IPS-NIHi11 (cell line): ENCODE measurements at regions not wholly inside any gene's neighbourhood (a gene's known extent, or its start where the extent isn't known, plus 50 kb on each side); places are given as distances from the start of the nearest gene placed in this dataset.
"Not testable (repeated sequence)": the region's sequence is repeated elsewhere in the genome, so short reads cannot be mapped to it uniquely, and the experiment has no call there.

ENCODE experiments used
- DNase-seq: peaks from one replicate; pipeline ENCODE4 v3.0.0; 2012; ENCODE audit warnings: mixed read lengths, low spot score

GRCh38 chr16:29294951-29295795 lies 111.3 kb downstream of the NPIPB11 start:
- DNase-seq, result not testable (repeated sequence)

GRCh38 chr16:29294400-29294933 lies 112.0 kb downstream of the NPIPB11 start:
- DNase-seq, result not testable (repeated sequence)

GRCh38 chr16:29293545-29293944 lies 113.0 kb downstream of the NPIPB11 start:
- not testable (repeated sequence) for DNase-seq

DNA sequence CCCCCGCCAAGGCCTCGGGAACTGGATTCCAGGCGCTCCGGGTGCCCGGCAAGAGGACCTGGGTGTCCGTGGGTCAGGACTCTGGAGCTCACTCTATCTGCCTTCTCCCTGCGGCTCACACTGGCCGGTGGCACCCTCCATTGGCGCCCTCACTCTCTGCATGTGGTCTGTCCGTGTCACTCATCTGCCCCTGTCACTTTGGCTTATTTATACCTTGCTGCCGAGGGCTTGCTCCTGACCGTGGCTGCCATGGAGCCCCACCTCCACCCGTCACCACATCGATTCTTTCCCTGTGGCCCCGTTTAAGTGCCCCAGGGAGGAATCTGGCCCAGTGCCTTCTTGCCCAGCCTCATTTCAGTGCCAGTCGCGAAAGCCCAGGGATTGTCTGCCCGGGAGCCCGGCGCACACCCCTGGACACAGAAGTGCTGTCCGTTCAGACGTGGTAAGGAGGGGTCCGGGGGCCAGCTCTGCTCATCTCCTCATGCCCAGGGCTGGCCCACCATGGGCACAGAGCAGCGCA lies 113.5 kb downstream of the NPIPB11 start:
- not testable (repeated sequence) for DNase-seq

DNA sequence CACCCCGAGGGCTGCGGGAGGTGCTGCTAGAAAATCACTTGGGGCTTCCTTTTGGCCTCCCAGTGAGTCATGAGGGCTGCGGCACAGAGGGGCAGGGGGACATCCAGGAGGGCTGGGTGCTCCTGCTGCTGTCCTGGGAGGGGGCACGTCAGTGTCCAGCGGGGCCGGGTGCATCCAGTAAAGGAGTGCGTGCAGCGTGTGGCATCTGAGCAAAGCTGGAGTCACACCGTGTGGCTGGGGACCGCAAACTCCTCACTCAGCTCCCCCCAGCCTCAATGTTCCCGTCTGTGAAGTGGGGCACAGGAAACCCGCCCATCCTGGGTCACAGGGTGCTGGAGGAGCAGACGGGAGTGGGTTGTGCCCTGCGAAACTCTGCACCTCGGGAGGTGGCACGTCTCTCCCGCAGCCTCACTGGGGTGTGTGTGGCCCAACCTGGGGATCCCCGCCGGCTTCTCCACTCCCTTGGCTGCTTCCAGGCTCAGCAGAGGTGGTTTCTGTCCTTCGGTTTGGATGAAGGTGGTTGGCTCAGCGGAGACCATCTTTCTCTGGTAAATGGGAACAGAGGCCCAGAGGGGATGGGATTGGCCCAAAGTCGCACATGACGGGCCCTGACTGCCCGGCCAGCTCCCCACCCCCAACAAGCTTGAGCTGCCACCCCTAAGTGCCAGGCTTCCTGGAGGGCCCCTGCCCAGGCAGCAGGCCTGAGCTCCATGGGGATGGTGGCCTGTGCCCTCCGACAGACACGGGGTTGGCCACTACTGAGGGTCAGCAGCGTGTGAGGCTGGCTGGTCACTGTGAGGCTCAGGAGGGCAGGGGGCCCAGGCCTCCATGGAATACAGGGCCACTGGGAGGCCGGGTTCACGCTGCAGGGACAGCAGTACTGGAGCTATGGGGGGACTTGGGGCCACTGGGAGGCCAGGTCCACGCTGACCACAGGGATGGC lies 114.9 kb downstream of the NPIPB11 start:
- not testable (repeated sequence) for DNase-seq

DNA sequence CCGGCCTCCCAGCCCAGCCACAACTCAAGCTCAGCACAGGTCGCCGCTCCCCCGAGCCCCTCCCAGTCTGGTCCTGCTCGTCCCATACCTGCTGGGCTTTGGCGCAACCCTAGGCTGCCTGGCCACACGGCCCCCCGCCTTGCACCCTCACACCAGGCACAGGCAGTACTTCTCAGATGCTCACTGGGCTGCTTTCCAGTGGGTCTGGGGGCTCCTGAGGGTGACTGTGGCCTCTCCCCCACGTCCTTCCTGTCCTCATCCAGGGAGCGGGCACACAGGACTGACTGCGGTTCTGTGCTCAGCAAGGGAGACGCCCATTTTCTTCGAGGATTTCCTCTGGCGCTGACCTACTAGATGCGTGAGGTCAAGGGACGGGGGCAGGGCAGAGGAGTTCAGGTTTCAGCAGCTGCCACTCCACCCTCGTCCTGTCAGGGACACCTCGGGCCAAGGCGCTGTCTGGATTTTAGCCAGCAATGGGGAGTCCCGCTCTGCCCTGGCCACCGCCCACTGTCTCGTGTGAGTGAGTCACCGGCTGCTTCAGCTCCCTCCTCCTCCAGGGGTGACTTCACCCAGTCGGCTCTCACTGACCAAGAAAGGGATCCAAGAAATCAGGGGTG lies 115.8 kb downstream of the NPIPB11 start:
- peak; percentile 82 for DNase-seq

DNA sequence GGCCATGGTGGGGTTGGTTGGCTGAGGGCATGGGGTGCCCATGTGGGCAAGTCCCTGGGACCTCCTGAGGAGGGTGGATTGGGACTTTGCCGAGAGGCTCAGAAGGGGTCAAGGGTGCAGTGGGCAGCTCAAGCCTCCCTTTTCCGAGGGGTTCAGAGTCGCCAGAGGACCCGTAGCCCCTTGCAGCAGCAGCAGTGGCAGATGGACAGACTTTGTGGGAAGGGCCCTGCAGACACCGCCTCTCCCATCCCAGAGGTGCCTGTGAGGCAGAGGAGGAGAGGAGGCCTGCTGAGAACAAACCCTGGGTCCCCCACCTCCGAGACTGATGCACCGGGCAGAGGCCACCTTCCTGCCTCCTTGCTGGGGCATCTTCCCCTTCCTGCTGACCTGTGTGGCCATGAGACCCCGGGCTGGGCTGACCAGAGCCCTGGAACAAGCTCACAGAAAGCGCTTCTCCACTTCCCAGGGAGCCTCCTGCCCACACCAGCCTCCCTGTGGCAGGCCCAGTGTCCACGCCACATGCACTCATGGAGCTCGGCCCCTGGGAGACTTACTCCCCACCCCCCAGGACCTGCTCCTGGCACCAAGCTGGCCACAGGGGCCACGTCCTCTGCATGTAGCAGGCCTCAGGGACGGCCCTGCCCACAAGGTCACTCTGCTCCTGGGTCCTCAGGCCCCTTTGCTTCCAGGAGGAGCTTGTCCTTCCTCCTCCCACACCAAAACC lies 116.8 kb downstream of the NPIPB11 start:
- DNase-seq, result not testable (repeated sequence)

GRCh38 chr16:29288711-29289474 lies 117.6 kb downstream of the NPIPB11 start:
- DNase-seq, result not testable (repeated sequence)

DNA sequence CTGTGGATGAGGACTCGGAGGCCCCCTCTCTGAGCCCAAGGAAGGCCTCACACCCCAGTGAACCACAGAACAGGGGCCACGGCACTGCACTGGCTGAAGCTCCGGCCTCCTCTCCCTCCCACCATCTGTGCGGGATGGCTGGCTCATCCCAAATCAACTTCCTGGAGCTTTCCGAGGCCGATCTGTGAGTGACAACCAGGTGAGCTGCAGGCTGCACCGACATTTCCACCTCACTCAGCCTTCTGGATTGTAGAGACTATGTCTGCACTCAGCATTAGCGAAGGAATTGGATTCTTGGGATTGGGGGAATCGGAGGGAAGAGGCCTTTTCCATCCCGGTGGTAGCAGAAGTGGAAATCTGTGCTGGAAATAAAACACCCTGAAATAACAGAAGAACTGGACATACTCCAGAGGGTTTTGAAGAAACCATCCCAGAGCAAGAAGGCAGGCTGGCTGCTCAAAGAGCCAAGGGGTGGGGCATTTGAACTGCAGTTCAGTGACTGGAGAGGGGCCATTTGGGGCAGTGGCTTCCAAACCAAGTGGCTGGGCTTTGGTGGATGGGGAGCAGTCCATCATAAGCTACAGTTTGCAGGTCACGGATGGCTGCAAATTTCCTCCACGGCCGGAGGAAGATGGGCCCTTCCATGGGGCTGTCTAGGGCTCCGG lies 118.5 kb downstream of the NPIPB11 start:
- DNase-seq, result not testable (repeated sequence)

- not testable (repeated sequence) for DNase-seq
These were observed 119.3 kb downstream of the NPIPB11 start for GRCh38 chr16:29287246-29287645.

- DNase-seq, result not testable (repeated sequence)
These were observed 119.7 kb downstream of the NPIPB11 start for GRCh38 chr16:29286796-29287195.

DNA sequence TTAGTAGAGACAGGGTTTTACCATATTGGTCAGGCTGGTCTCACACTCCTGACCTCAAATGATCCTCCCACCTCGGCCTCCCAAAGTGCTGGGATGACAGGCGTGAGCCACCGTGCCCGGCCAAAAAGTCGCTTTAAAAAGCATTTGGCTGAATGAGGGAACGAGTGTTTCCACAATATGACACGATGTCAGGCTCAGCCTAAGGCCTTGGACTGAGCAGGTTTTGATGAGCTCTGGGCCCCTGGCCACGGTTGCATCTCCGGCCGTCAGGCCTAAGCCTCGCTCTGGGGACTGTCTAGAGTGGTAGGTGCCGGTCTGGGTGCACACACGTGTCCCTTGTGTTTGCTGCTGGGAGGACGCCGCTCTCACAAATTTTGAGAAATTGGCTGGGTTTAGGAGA lies 120.3 kb downstream of the NPIPB11 start:
- not testable (repeated sequence) for DNase-seq

DNA sequence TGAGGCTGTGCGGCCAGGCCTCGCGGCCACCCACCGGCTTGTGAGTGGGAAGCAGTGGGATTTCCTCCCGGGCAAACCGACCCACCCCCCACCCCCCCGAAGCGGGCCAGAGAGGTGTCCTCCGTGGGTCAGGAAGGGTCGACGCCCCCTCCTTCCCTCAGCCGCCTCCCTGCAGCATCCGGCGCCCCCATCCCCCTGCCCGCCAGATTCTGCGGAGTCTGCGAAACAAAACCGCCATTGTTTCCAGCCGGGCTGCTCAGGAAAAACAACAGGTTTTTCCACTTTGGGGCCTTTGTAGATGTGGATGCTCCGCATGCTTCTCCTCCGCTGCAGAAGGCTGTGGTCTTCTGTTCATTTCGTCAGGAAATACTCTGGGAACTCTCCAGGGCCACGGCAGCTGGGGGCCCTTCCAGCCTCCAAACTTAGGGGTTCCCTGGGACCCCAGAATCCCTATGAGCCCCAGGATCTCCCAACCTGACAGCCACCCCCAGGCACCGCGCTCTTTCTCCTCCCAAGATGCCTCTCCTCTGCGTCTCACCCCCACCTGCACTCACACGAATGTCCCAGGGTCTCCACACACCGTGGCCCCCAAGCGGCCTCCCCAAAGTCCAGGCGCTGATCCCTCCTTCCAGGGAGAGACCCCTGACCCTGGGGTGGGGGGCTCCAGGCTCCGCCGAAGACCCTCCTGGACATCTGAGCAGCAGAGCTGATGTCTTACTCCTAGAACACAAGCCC lies 121.2 kb downstream of the NPIPB11 start:
- peak; percentile 70 for DNase-seq

DNA sequence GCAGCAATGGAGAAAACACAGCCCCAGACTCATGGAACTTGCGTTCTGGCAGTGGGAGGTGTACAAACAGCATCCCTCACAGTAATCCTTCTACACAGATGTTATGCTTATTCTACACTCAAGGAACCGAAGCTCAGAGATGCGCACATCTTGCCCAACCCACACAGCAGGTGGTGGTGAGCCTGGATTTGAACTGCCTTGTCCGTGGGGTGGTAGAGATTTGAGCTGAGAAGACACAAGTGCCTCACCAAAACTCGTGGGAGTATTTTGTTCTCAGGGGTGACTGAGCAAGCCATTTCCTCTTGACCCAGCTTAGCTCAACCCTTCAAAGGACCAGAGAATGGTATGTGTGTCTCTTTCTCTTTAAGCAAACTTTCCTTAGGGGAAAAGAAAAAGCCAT lies 121.8 kb downstream of the NPIPB11 start:
- DNase-seq, result not testable (repeated sequence)

- not testable (repeated sequence) for DNase-seq
These were observed 122.4 kb downstream of the NPIPB11 start for GRCh38 chr16:29284159-29284558.

- DNase-seq, result not testable (repeated sequence)
These were observed 128.2 kb downstream of the NPIPB11 start for GRCh38 chr16:29278097-29278871.

GRCh38 chr16:29276446-29276845 lies 130.1 kb downstream of the NPIPB11 start:
- DNase-seq, result not testable (repeated sequence)
